ES-I3 (cell line): ENCODE measurements at regions not wholly inside any gene's neighbourhood (a gene's known extent, or its start where the extent isn't known, plus 50 kb on each side); places are given as distances from the start of the nearest gene placed in this dataset.

ENCODE experiments used
- H3K36me3 ChIP-seq: 2 replicates; pipeline ENCODE4 v1.6.1; 2013; ENCODE audit warnings: mild to moderate bottlenecking, low read length, control low read depth, moderate library complexity; ENCODE audit not compliant: insufficient read depth
- H3K4me1 ChIP-seq: 2 replicates; pipeline ENCODE4 v1.6.1; 2013; ENCODE audit warnings: mild to moderate bottlenecking, control low read depth, low read length; ENCODE audit not compliant: insufficient read depth
- H3K9ac ChIP-seq: 2 replicates; pipeline ENCODE4 v1.6.1; 2013; ENCODE audit warnings: low read depth, mild to moderate bottlenecking, low read length, moderate library complexity
- H3K9me3 ChIP-seq: 2 replicates; pipeline ENCODE4 v1.6.1; 2013; ENCODE audit warnings: mild to moderate bottlenecking, low read length, moderate library complexity; ENCODE audit not compliant: control insufficient read depth, insufficient read depth

- H3K36me3 ChIP-seq: no peaks in the 10 kb centered on the region
- no peaks in the 10 kb centered on the region for H3K9me3 ChIP-seq
- peaks cover 12% of the 10 kb centered on the region; the same call in 1 of the 2 replicates for H3K4me1 ChIP-seq
- H3K9ac ChIP-seq: no peak overlapping the region
Measured at GRCh38 chr6:14693301-14694192, 552.3 kb upstream of the JARID2 start.

- Histone ChIP-seq H3K9me3 (no peaks in the 10 kb centered on the region; the same call in 1 of the 2 replicates), H3K4me1 (peaks cover 12% of the 10 kb centered on the region; the same call in 1 of the 2 replicates), H3K9ac (no peak overlapping the region), H3K36me3 (no peaks in the 10 kb centered on the region)
Measured at GRCh38 chr6:14694308-14694707, 551.6 kb upstream of the JARID2 start.

GRCh38 chr6:14695579-14695978 is 550.3 kb upstream of the JARID2 start:
- peaks cover 12% of the 10 kb centered on the region; the same call in 1 of the 2 replicates for H3K4me1 ChIP-seq
- no peaks in the 10 kb centered on the region; the same call in 1 of the 2 replicates for H3K36me3 ChIP-seq
- peaks cover 13% of the 10 kb centered on the region for H3K9me3 ChIP-seq
- no peak overlapping the region for H3K9ac ChIP-seq

GRCh38 chr6:14696367-14696766 is 549.5 kb upstream of the JARID2 start:
- Histone ChIP-seq H3K9ac (no peak overlapping the region), H3K36me3 (no peaks in the 10 kb centered on the region; the same call in 1 of the 2 replicates), H3K4me1 (peaks cover 12% of the 10 kb centered on the region; the same call in 1 of the 2 replicates), H3K9me3 (peaks cover 13% of the 10 kb centered on the region)

- H3K36me3 ChIP-seq: no peaks in the 10 kb centered on the region; the same call in 1 of the 2 replicates
- H3K9ac ChIP-seq: no peak overlapping the region
- H3K4me1 ChIP-seq: peaks cover 12% of the 10 kb centered on the region; the same call in 1 of the 2 replicates
- H3K9me3 ChIP-seq: peaks cover 13% of the 10 kb centered on the region
Measured at GRCh38 chr6:14697427-14697826, 548.4 kb upstream of the JARID2 start.

GRCh38 chr6:14699803-14700601 is 545.9 kb upstream of the JARID2 start:
- Histone ChIP-seq H3K36me3 (no peaks in the 10 kb centered on the region; the same call in 1 of the 2 replicates), H3K9me3 (peaks cover 13% of the 10 kb centered on the region), H3K4me1 (0 out of 2 replicates have a peak, but pooled peaks cover 3% of the 10 kb centered on the region), H3K9ac (no peak overlapping the region)

- Histone ChIP-seq H3K4me1 (no peaks in the 10 kb centered on the region), H3K9me3 (peaks cover 13% of the 10 kb centered on the region), H3K9ac (no peak overlapping the region), H3K36me3 (no peaks in the 10 kb centered on the region; the same call in 1 of the 2 replicates)
Measured at GRCh38 chr6:14701946-14702345, 543.9 kb upstream of the JARID2 start.

- Histone ChIP-seq H3K4me1 (no peaks in the 10 kb centered on the region), H3K36me3 (no peaks in the 10 kb centered on the region; the same call in 1 of the 2 replicates), H3K9ac (no peak overlapping the region), H3K9me3 (peaks cover 13% of the 10 kb centered on the region)
Measured at GRCh38 chr6:14702678-14703077, 543.2 kb upstream of the JARID2 start.

- no peaks in the 10 kb centered on the region; the same call in 1 of the 2 replicates for H3K36me3 ChIP-seq
- H3K9ac ChIP-seq: no peak overlapping the region
- H3K9me3 ChIP-seq: peaks cover 13% of the 10 kb centered on the region
- H3K4me1 ChIP-seq: no peaks in the 10 kb centered on the region
Measured at GRCh38 chr6:14703586-14703985, 542.3 kb upstream of the JARID2 start.

GRCh38 chr6:14704383-14705271 is 541.2 kb upstream of the JARID2 start:
- Histone ChIP-seq H3K9me3 (peaks cover 10% of the 10 kb centered on the region; the same call in 1 of the 2 replicates), H3K9ac (no peak overlapping the region), H3K36me3 (no peaks in the 10 kb centered on the region; the same call in 1 of the 2 replicates), H3K4me1 (no peaks in the 10 kb centered on the region)

GRCh38 chr6:14705841-14706377 is 540.0 kb upstream of the JARID2 start:
- Histone ChIP-seq H3K9me3 (no peaks in the 10 kb centered on the region), H3K9ac (no peak overlapping the region), H3K36me3 (no peaks in the 10 kb centered on the region), H3K4me1 (no peaks in the 10 kb centered on the region)

- no peaks in the 10 kb centered on the region for H3K9me3 ChIP-seq
- H3K36me3 ChIP-seq: no peaks in the 10 kb centered on the region
- no peaks in the 10 kb centered on the region; the same call in 1 of the 2 replicates for H3K4me1 ChIP-seq
- no peak overlapping the region for H3K9ac ChIP-seq
Measured at GRCh38 chr6:14706378-14706929, 539.4 kb upstream of the JARID2 start.

- H3K9me3 ChIP-seq: no peaks in the 10 kb centered on the region
- H3K9ac ChIP-seq: no peak overlapping the region
- no peaks in the 10 kb centered on the region for H3K36me3 ChIP-seq
- H3K4me1 ChIP-seq: no peaks in the 10 kb centered on the region; the same call in 1 of the 2 replicates
Measured at GRCh38 chr6:14707276-14707675, 538.6 kb upstream of the JARID2 start.
